ENCODE measurements at regions not wholly inside any gene's neighbourhood (a gene's known extent, or its start where the extent isn't known, plus 50 kb on each side); places are given as distances from the start of the nearest gene placed in this dataset.

GRCh38 chr4:95910749-95911148, 70.9 kb downstream of the PDHA2 start:
- H3K9ac ChIP-seq (ENCODE audit: control insufficient read depth, extremely low read depth, insufficient read depth, low read length), result no peak overlapping the region
- H3K36me3 ChIP-seq (ENCODE audit: control insufficient read depth in 2 of 2, extremely low read depth in 1 of 2, insufficient read depth in 2 of 2, low read length in 2 of 2), result no peaks in the 10 kb centered on the region
- DNase-seq (ENCODE audit: low read depth, low spot score) (no peak), FAIRE-seq (no peak)
- H3K79me2 ChIP-seq (ENCODE audit: control insufficient read depth, insufficient read depth, low read length), result no peaks in the 10 kb centered on the region
- H3K9me1 ChIP-seq (ENCODE audit: control insufficient read depth, extremely low read depth, insufficient read depth, low read length), result no peaks in the 10 kb centered on the region
- H3K4me3 ChIP-seq (ENCODE audit: control insufficient read depth in 2 of 3, extremely low read depth in 1 of 3, insufficient read depth in 2 of 3, low read depth in 1 of 3, low read length in 3 of 3), result no peak overlapping the region
- H3K27ac ChIP-seq (ENCODE audit: control insufficient read depth, insufficient read depth, low read length), result no peak overlapping the region
- dilution Hi-C loops (cut with MboI; ENCODE audit: extremely low pct_ligation_motif_present, low sequenced_read_pairs), result no loop called here
- no peak overlapping the region for H2AFZ ChIP-seq (ENCODE audit: control insufficient read depth, low read length)
- H4K20me1 ChIP-seq (ENCODE audit: control insufficient read depth, extremely low read depth, insufficient read depth, low read length), result no peaks in the 10 kb centered on the region
- no peaks in the 10 kb centered on the region for H3K27me3 ChIP-seq (ENCODE audit: control insufficient read depth, extremely low read depth, insufficient read depth, low read length)
- TF ChIP-seq EZH2 (IDR thresholded peaks at IDR 0.05; ENCODE audit: low read length) (no peak), CTCF (optimal IDR thresholded peaks at IDR 0.05 in 1 of 3, IDR thresholded peaks at IDR 0.05 in 1 of 3, conservative IDR thresholded peaks at IDR 0.05 in 1 of 3; ENCODE audit: extremely low read depth in 1 of 3, insufficient read depth in 2 of 3, low read length in 3 of 3) (no peak)
- no peaks in the 10 kb centered on the region for H3K9me3 ChIP-seq (ENCODE audit: control insufficient read depth, low read depth, low read length)
- no peak overlapping the region for H3K4me2 ChIP-seq (ENCODE audit: control insufficient read depth, extremely low read depth, insufficient read depth, low read depth, low read length)
- no peaks in the 10 kb centered on the region for H3K4me1 ChIP-seq (ENCODE audit: control insufficient read depth, extremely low read depth, insufficient read depth, low read length)

GRCh38 chr4:95921470-95921869, 81.6 kb downstream of the PDHA2 start:
- H3K9me3 ChIP-seq (ENCODE audit: control insufficient read depth, low read depth, low read length), result no peaks in the 10 kb centered on the region
- no peak overlapping the region for H2AFZ ChIP-seq (ENCODE audit: control insufficient read depth, low read length)
- TF ChIP-seq EZH2 (IDR thresholded peaks at IDR 0.05; ENCODE audit: low read length) (no peak), CTCF (optimal IDR thresholded peaks at IDR 0.05 in 1 of 3, IDR thresholded peaks at IDR 0.05 in 1 of 3, conservative IDR thresholded peaks at IDR 0.05 in 1 of 3; ENCODE audit: extremely low read depth in 1 of 3, insufficient read depth in 2 of 3, low read length in 3 of 3) (no peak)
- H3K9me1 ChIP-seq (ENCODE audit: control insufficient read depth, extremely low read depth, insufficient read depth, low read length), result no peaks in the 10 kb centered on the region
- DNase-seq (ENCODE audit: low read depth, low spot score) (no peak), FAIRE-seq (no peak)
- no peaks in the 10 kb centered on the region for H3K36me3 ChIP-seq (ENCODE audit: control insufficient read depth in 2 of 2, extremely low read depth in 1 of 2, insufficient read depth in 2 of 2, low read length in 2 of 2)
- H3K4me3 ChIP-seq (ENCODE audit: control insufficient read depth in 2 of 3, extremely low read depth in 1 of 3, insufficient read depth in 2 of 3, low read depth in 1 of 3, low read length in 3 of 3), result no peak overlapping the region
- H4K20me1 ChIP-seq (ENCODE audit: control insufficient read depth, extremely low read depth, insufficient read depth, low read length), result no peaks in the 10 kb centered on the region
- H3K79me2 ChIP-seq (ENCODE audit: control insufficient read depth, insufficient read depth, low read length), result no peaks in the 10 kb centered on the region
- no peak overlapping the region for H3K9ac ChIP-seq (ENCODE audit: control insufficient read depth, extremely low read depth, insufficient read depth, low read length)
- H3K4me2 ChIP-seq (ENCODE audit: control insufficient read depth, extremely low read depth, insufficient read depth, low read depth, low read length), result no peak overlapping the region
- dilution Hi-C loops (cut with MboI; ENCODE audit: extremely low pct_ligation_motif_present, low sequenced_read_pairs), result no loop called here
- no peaks in the 10 kb centered on the region for H3K27me3 ChIP-seq (ENCODE audit: control insufficient read depth, extremely low read depth, insufficient read depth, low read length)
- H3K27ac ChIP-seq (ENCODE audit: control insufficient read depth, insufficient read depth, low read length), result no peak overlapping the region
- H3K4me1 ChIP-seq (ENCODE audit: control insufficient read depth, extremely low read depth, insufficient read depth, low read length), result no peaks in the 10 kb centered on the region

All from keratinocyte (primary cell).